GM12878 (cell line): ENCODE measurements at regions not wholly inside any gene's neighbourhood (a gene's known extent, or its start where the extent isn't known, plus 50 kb on each side); places are given as distances from the start of the nearest gene placed in this dataset.

Experiments
- ATAC-seq: fragments of 200-7000 bp; cut with Tn5 transposase; 3 replicates; pipeline ENCODE4 v1.9.1; 2020; ENCODE audit warnings: mild to moderate bottlenecking, moderate library complexity
- BruUV-seq: library from RNA; stranded (reverse); fragments of 400-500 nt; replicated peaks from 2 replicates; lab custom pipeline; 2021; lab: Mats Ljungman, UMichigan
- CTCF ChIA-PET: fragments of 300-600 bp; sonication (Branson Sonifier 250); formaldehyde crosslinking; extraction: SDS; loops from one replicate; lab custom pipeline; 2021; ENCODE audit warnings: inconsistent platforms; lab: Yijun Ruan, JAX
- POLR2A ChIA-PET: fragments of 350-600 bp; formaldehyde crosslinking; extraction: SDS; loops from one replicate; lab custom pipeline; 2021; ENCODE audit warnings: inconsistent platforms; lab: Charles Lee
- RAD21 ChIA-PET: fragments of 300-600 bp; sonication (Branson Sonifier 250); formaldehyde crosslinking; loops from one replicate; lab custom pipeline; 2023; ENCODE audit warnings: antibody characterized with exemption; ENCODE audit not compliant: unreplicated experiment; lab: Charles Lee
- SMC1A ChIA-PET: fragments of 300-600 bp; sonication (Branson Sonifier 250); formaldehyde crosslinking; loops from one replicate; lab custom pipeline; 2023; ENCODE audit not compliant: unreplicated experiment, uncharacterized antibody; lab: Charles Lee
- DNase-seq: peaks from one replicate; pipeline ENCODE4 v3.0.0-alpha.2; 2011; ENCODE audit warnings: low read depth, low spot score
- FAIRE-seq: peaks from 3 replicates; lab custom pipeline; 2011; peaks lifted over from hg19 to GRCh38; lab: Jason Lieb, UNC
- H2AFZ ChIP-seq: 2 replicates; pipeline ENCODE4 v1.6.0; 2011; ENCODE audit warnings: low read depth, low read length, control low read depth; ENCODE audit not compliant: control insufficient read depth
- H3K27ac ChIP-seq: 2 replicates; pipeline ENCODE4 v1.5.1; 2011; ENCODE audit warnings: control low read depth; ENCODE audit not compliant: control insufficient read depth, insufficient read depth
- H3K27me3 ChIP-seq, 2 experiments: replicated peaks in 1 of 2; 2 replicates each; pipeline versions ENCODE4 v1.6.0 to v1.6.1; 2011; ENCODE audit warnings: low read length in 1 of 2; ENCODE audit not compliant: control insufficient read depth in 2 of 2, insufficient read depth in 2 of 2
- H3K36me3 ChIP-seq, 2 experiments: 2 replicates each; pipeline ENCODE4 v1.5.1; 2011; ENCODE audit warnings: low read length in 1 of 2; ENCODE audit not compliant: control insufficient read depth in 2 of 2, insufficient read depth in 2 of 2
- H3K4me1 ChIP-seq: 2 replicates; pipeline ENCODE4 v1.6.1; 2011; ENCODE audit warnings: mild to moderate bottlenecking, low read length, moderate library complexity, mixed read lengths; ENCODE audit not compliant: control insufficient read depth, insufficient read depth
- H3K4me2 ChIP-seq: 2 replicates; pipeline ENCODE4 v1.6.0; 2011; ENCODE audit warnings: control low read depth; ENCODE audit not compliant: control insufficient read depth, insufficient read depth
- H3K4me3 ChIP-seq: fragments of 200-600 bp; sonication (generic); 2 replicates; pipeline ENCODE4 v1.5.1; 2016
- H3K79me2 ChIP-seq: 2 replicates; pipeline ENCODE4 v1.6.0; 2011; ENCODE audit warnings: low read length; ENCODE audit not compliant: control insufficient read depth, insufficient read depth
- H3K9ac ChIP-seq: 2 replicates; pipeline ENCODE4 v1.8.0; 2011; ENCODE audit warnings: low read length, control low read depth, mixed read lengths; ENCODE audit not compliant: control insufficient read depth, insufficient read depth
- H3K9me3 ChIP-seq: replicated peaks from 3 replicates; pipeline ENCODE4 v1.5.1; 2011; ENCODE audit warnings: mild to moderate bottlenecking, low read length; ENCODE audit not compliant: control insufficient read depth, insufficient read depth
- H4K20me1 ChIP-seq: 2 replicates; pipeline ENCODE4 v1.6.0; 2011; ENCODE audit not compliant: control insufficient read depth, insufficient read depth
- BMI1 ChIP-seq: fragments of 450-650 bp; IDR thresholded peaks from 2 replicates; pipeline ENCODE4 v1.6.1; 2016; ENCODE audit warnings: mild to moderate bottlenecking, moderate library complexity, borderline replicate concordance
- LARP7 ChIP-seq: fragments of 450-650 bp; IDR thresholded peaks from 2 replicates; pipeline ENCODE4 v1.6.1; 2017; ENCODE audit warnings: mild to moderate bottlenecking
- MXI1 ChIP-seq: fragments of 150-350 bp; IDR thresholded peaks from 2 replicates; pipeline ENCODE4 v1.6.1; 2011; ENCODE audit warnings: low read depth, mild to moderate bottlenecking, inconsistent platforms, low read length, improper control_type of control experiment
- NRF1 ChIP-seq: conservative IDR thresholded peaks from 2 replicates; pipeline ENCODE4 v1.6.1; 2011; ENCODE audit warnings: mild to moderate bottlenecking, low read depth, low read length, improper control_type of control experiment
- PAX5 ChIP-seq: IDR thresholded peaks from 2 replicates; pipeline ENCODE4 v1.6.1; 2011; ENCODE audit warnings: low read depth, low read length, borderline replicate concordance
- SIN3A ChIP-seq: IDR thresholded peaks from 2 replicates; pipeline ENCODE4 v1.6.1; 2012; ENCODE audit warnings: low read depth, low read length, improper control_type of control experiment
- SMAD5 ChIP-seq: IDR thresholded peaks from 2 replicates; pipeline ENCODE4 v1.6.1; 2016; ENCODE audit warnings: antibody characterized with exemption, low read depth
- SMC3 ChIP-seq: IDR thresholded peaks from 2 replicates; pipeline ENCODE4 v1.6.1; 2011; ENCODE audit warnings: low read length, improper control_type of control experiment, borderline replicate concordance
- TCF7 ChIP-seq: IDR thresholded peaks from 2 replicates; pipeline ENCODE4 v1.6.1; 2014; ENCODE audit warnings: antibody characterized with exemption, borderline replicate concordance
- ZNF274 ChIP-seq: IDR thresholded peaks from one replicate; pipeline ENCODE4 v1.8.0; 2011; ENCODE audit not compliant: insufficient read length, insufficient read depth
- ZNF592 ChIP-seq: fragments of 450-650 bp; IDR thresholded peaks from 2 replicates; pipeline ENCODE4 v1.6.1; 2017; ENCODE audit warnings: mild to moderate bottlenecking, moderate library complexity
- WGBS: methylation state at CpG from one replicate; pipeline ENCODE4 v1.1.6; 2016; ENCODE audit warnings: low lambda C conversion rate; ENCODE audit not compliant: insufficient replicate concordance, insufficient coverage; ENCODE audit errors: missing lambda C conversion rate; 5-methylcytosine and 5-hydroxymethylcytosine counted together
- in situ Hi-C: fragments of 300-500 bp; cut with MboI; formaldehyde crosslinking; loops from 9 replicates; pipeline ENCODE4 v1.14.3; 2018; ENCODE audit warnings: mixed read lengths
- intact Hi-C: fragments of 100-400 bp; cut with micrococcal nuclease; formaldehyde crosslinking; loops from one replicate; pipeline ENCODE4 v1.14.2; 2022; ENCODE audit not compliant: unreplicated experiment
- TF ChIP-seq, protein P1 (sequence below): IDR thresholded peaks from 2 replicates; pipeline ENCODE4 v1.6.1; 2012; ENCODE audit warnings: mild to moderate bottlenecking, low read depth, low read length

DNA sequence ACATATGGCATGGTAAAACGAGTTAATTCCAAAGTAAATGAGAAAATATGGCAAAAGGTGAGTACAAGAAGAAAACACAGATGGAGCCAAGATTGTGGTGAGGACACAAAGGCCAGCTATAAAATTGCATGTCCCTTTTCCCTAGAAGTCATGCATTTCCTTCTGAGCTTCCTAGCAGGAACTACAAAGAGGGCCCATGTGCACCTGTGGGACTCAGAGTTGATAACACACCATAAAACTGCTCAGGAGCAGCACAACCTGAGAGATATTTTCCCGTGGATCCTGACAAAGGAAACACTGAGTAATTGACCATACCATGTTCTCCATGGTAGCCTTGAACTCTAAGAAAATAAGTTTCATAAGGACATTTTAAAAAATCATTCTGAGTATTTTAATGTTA lies 228.3 kb downstream of the DLEU7 start:
- RAD21 ChIA-PET, result interaction anchor here (1.0 kb wide), 1 partner anchor 296 kb away, joined by 3 read pairs; no protein-coding TSS in a partner anchor
- POLR2A ChIA-PET, result no interaction called here
- Histone ChIP-seq H4K20me1 (no peaks in the 10 kb centered on the region), H2AFZ (no peak overlapping the region), H3K9me3 (no peaks in the 10 kb centered on the region), H3K4me3 (no peak overlapping the region), H3K9ac (no peak overlapping the region), H3K27me3 (no peaks in the 10 kb centered on the region), H3K27ac (no peak overlapping the region), H3K4me2 (no peak overlapping the region)
- intact Hi-C loops, result no loop called here
- ATAC-seq, result no peak
- 0% methylated on average over 2 of the region's 2 CpGs for WGBS
- SMC1A ChIA-PET, result interaction anchor here (0.6 to 3.0 kb wide), 6 partner anchors 19 to 296 kb away, joined by 3 to 10 read pairs (median 4); no protein-coding TSS in a partner anchor
- CTCF ChIA-PET, result interaction anchor here (1.0 to 1.5 kb wide), 3 partner anchors 10 to 639 kb away, joined by 3 read pairs; no protein-coding TSS in a partner anchor
- in situ Hi-C loops, result no loop called here
- no peak for TF ChIP-seq TCF7
- no peak for TF ChIP-seq SMC3
- TF ChIP-seq BMI1, result no peak
- no peak for TF ChIP-seq ZNF592
- TF ChIP-seq, protein P1, sequence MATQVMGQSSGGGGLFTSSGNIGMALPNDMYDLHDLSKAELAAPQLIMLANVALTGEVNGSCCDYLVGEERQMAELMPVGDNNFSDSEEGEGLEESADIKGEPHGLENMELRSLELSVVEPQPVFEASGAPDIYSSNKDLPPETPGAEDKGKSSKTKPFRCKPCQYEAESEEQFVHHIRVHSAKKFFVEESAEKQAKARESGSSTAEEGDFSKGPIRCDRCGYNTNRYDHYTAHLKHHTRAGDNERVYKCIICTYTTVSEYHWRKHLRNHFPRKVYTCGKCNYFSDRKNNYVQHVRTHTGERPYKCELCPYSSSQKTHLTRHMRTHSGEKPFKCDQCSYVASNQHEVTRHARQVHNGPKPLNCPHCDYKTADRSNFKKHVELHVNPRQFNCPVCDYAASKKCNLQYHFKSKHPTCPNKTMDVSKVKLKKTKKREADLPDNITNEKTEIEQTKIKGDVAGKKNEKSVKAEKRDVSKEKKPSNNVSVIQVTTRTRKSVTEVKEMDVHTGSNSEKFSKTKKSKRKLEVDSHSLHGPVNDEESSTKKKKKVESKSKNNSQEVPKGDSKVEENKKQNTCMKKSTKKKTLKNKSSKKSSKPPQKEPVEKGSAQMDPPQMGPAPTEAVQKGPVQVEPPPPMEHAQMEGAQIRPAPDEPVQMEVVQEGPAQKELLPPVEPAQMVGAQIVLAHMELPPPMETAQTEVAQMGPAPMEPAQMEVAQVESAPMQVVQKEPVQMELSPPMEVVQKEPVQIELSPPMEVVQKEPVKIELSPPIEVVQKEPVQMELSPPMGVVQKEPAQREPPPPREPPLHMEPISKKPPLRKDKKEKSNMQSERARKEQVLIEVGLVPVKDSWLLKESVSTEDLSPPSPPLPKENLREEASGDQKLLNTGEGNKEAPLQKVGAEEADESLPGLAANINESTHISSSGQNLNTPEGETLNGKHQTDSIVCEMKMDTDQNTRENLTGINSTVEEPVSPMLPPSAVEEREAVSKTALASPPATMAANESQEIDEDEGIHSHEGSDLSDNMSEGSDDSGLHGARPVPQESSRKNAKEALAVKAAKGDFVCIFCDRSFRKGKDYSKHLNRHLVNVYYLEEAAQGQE, result no peak
- TF ChIP-seq PAX5, result no peak
- no peak for TF ChIP-seq NRF1
- TF ChIP-seq SMAD5, result no peak
- no peak for TF ChIP-seq ZNF274
- no peak for TF ChIP-seq LARP7
- no peak for TF ChIP-seq SIN3A
- TF ChIP-seq MXI1, result no peak
- TF ChIP-seq, all 136 proteins: peak for 0
- no TSS peak for BruUV-seq
- no peak for FAIRE-seq
- H3K36me3 ChIP-seq, result no peaks in the 10 kb centered on the region
- no peaks in the 10 kb centered on the region for H3K4me1 ChIP-seq
- no peaks in the 10 kb centered on the region for H3K79me2 ChIP-seq
- no peak for DNase-seq
